Thyroid gland (tissue), 4 donors: ENCODE measurements at regions not wholly inside any gene's neighbourhood (a gene's known extent, or its start where the extent isn't known, plus 50 kb on each side); places are given as distances from the start of the nearest gene placed in this dataset.

ENCODE experiments used
- DNase-seq, 2 donors: peaks; one replicate each; pipeline ENCODE4 v3.0.0-alpha.2; 2019
- H3K27ac ChIP-seq, 3 donors: fragments of 200-600 bp; sonication (generic); 1 replicate in 2 of 3; 2 replicates in 1 of 3; pipeline ENCODE4 v1.5.1; 2016 to 2019; ENCODE audit warnings: mild to moderate bottlenecking in 1 of 3, moderate library complexity in 1 of 3
- H3K27me3 ChIP-seq: fragments of 200-600 bp; sonication (generic); one replicate; pipeline ENCODE4 v1.5.1; 2019
- H3K36me3 ChIP-seq, 2 donors: fragments of 200-600 bp; sonication (generic); one replicate each; pipeline ENCODE4 v1.5.1; 2016 to 2019
- H3K4me1 ChIP-seq, 2 donors: fragments of 200-600 bp; sonication (generic); one replicate each; pipeline ENCODE4 v1.5.1; 2017 to 2019
- H3K4me3 ChIP-seq, 3 donors: fragments of 200-600 bp; sonication (generic); replicated peaks in 1 of 3; 1 replicate in 2 of 3; 2 replicates in 1 of 3; pipeline ENCODE4 v1.5.1; 2016; ENCODE audit warnings: mild to moderate bottlenecking in 1 of 3
- H3K9me3 ChIP-seq: fragments of 200-600 bp; sonication (generic); one replicate; pipeline ENCODE4 v1.5.1; 2017
- CTCF ChIP-seq, 6 experiments: fragments of 200-600 bp in 3 of 6; fragments of 450-650 bp in 3 of 6; sonication (generic) in 3 of 6; IDR thresholded peaks; one replicate each; pipeline ENCODE4 v1.5.1; 2016 to 2019; ENCODE audit warnings: antibody characterized with exemption in 6 of 6, mild to moderate bottlenecking in 2 of 6, inconsistent platforms in 1 of 6, moderate library complexity in 1 of 6
- POLR2A ChIP-seq, 2 donors: fragments of 450-650 bp; IDR thresholded peaks; one replicate each; pipeline ENCODE4 v1.6.1; 2017; ENCODE audit warnings: antibody characterized with exemption in 2 of 2, mild to moderate bottlenecking in 2 of 2, moderate library complexity in 1 of 2
- WGBS, 2 donors: methylation state at CpG; one replicate each; pipeline ENCODE4 v1.1.5; 2017; 5-methylcytosine and 5-hydroxymethylcytosine counted together
- intact Hi-C: fragments of 100-400 bp; cut with DNase I; formaldehyde crosslinking; loops from one replicate; pipeline ENCODE4 v1.15.1; 2023

DNA sequence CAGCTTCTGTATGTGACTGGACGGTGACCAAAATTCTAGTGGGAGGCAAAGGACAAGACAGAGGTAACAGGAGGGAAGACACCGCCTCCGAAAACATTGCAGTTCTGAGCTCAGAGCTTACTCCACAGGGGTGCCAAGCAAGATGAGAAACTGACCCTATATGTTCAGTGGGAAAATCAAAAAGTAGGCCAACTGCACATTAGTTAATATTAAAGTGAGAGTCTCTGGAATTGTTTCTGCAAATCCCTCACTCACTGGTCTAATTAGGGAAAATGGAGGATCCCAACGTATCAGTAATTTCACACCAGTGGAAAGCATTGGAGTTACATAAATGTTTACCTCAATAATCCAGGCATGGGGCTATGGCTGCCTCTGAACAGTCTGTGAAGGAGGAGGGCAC is 313.3 kb upstream of the KCNH8 start:
- no peaks in the 10 kb centered on the region for H3K36me3 ChIP-seq
- TF ChIP-seq CTCF (IDR thresholded peaks at IDR 0.05) (no peak), POLR2A (IDR thresholded peaks at IDR 0.05) (no peak)
- H3K27me3 ChIP-seq: no peaks in the 10 kb centered on the region
- no peaks in the 10 kb centered on the region for H3K9me3 ChIP-seq
- no peaks in the 10 kb centered on the region for H3K4me1 ChIP-seq
- 89 to 93% methylated on average over 4 of the region's 4 CpGs for WGBS, 2 donors
- intact Hi-C loops: no loop called here
- H3K4me3 ChIP-seq: no peak overlapping the region
- no peak overlapping the region for H3K27ac ChIP-seq
- DNase-seq: no peak

DNA sequence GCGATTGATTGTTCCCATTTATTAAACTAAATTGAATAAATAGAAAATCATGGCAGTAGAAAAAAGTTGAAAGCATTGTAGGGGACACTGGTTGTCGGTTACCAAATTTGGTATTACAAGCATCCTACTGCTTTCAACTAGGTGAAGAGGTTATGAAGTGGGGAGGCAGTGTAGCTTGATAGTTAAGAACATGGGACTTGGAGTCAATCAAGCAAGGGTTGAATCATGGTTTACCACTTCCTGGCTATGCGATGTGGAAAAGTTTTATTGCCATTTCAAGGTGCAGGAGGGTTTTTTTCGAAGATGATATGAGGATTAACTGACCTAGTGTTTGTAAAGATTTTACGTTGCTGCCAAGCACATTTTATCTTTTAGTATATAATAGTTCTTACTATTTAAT is 318.2 kb upstream of the KCNH8 start:
- Histone ChIP-seq H3K36me3 (no peaks in the 10 kb centered on the region), H3K4me1 (no peaks in the 10 kb centered on the region), H3K27ac (no peak overlapping the region), H3K4me3 (no peak overlapping the region), H3K27me3 (no peaks in the 10 kb centered on the region), H3K9me3 (no peaks in the 10 kb centered on the region)
- WGBS, 2 donors: 85 to 87% methylated on average over 5 of the region's 5 CpGs
- intact Hi-C loops: no loop called here
- DNase-seq: no peak
- TF ChIP-seq POLR2A (IDR thresholded peaks at IDR 0.05) (no peak), CTCF (IDR thresholded peaks at IDR 0.05) (no peak)

DNA sequence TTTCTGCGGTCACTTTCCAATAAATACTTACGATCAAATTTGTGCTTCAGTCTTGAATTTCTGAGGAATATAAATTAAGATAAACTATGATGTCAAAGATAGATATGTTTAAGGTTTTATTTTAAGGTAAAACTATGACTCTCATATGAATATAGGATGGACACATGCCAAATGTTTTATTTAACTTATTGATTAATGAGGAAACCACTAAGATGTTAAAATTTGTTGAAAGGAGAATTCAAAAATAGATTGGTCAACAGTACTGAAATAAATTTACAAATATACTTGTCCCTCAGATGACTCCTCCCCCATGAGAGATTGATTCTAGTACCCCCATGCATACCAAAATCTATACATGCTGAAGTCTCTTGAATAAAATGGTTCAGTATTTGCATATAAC is 319.7 kb upstream of the KCNH8 start:
- H3K27ac ChIP-seq: no peak overlapping the region
- no peak for DNase-seq
- 96 to 99% methylated on average over 2 of the region's 2 CpGs for WGBS, 2 donors
- no peaks in the 10 kb centered on the region for H3K27me3 ChIP-seq
- TF ChIP-seq POLR2A (IDR thresholded peaks at IDR 0.05) (no peak), CTCF (IDR thresholded peaks at IDR 0.05) (no peak)
- no peaks in the 10 kb centered on the region for H3K36me3 ChIP-seq
- H3K4me1 ChIP-seq: no peaks in the 10 kb centered on the region
- H3K4me3 ChIP-seq: no peak overlapping the region
- intact Hi-C loops: no loop called here
- H3K9me3 ChIP-seq: no peaks in the 10 kb centered on the region

- no peaks in the 10 kb centered on the region for H3K27me3 ChIP-seq
- intact Hi-C loops: no loop called here
- no peaks in the 10 kb centered on the region for H3K9me3 ChIP-seq
- no peak overlapping the region for H3K4me3 ChIP-seq
- no peak for DNase-seq
- no peak overlapping the region for H3K27ac ChIP-seq
- no peaks in the 10 kb centered on the region for H3K4me1 ChIP-seq
- H3K36me3 ChIP-seq: no peaks in the 10 kb centered on the region
- TF ChIP-seq POLR2A (IDR thresholded peaks at IDR 0.05): no peak
- TF ChIP-seq CTCF (IDR thresholded peaks at IDR 0.05): no peak
- 85 to 86% methylated on average over 3 of the region's 3 CpGs for WGBS, 2 donors
Observed at GRCh38 chr3:18827664-18828063, 320.6 kb upstream of the KCNH8 start.

DNA sequence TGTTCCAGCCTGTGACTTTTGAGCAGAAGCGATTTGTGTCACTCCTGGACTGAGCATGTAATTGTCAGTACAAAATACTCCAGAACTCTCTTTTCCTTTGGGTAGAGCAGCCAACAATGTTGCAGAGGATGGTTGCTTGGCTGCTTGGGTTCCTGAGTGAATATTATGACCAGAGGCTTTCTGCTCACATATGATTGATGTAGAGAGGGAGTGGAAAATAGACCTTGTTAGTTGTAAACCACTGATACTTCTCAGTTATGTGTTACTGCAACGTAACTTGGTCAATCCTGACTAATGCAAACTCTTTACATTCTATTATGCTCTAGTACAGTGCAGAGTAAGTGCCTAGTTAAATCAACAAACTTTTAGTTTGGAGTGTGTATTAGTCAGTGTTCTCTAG is 322.6 kb upstream of the KCNH8 start:
- TF ChIP-seq POLR2A (IDR thresholded peaks at IDR 0.05): no peak
- no peak for TF ChIP-seq CTCF (IDR thresholded peaks at IDR 0.05)
- intact Hi-C loops: no loop called here
- 89 to 93% methylated on average over 2 of the region's 2 CpGs for WGBS, 2 donors

More for the DNA sequence above, 322.6 kb upstream of the KCNH8 start:
- H3K27me3 ChIP-seq: no peaks in the 10 kb centered on the region
- no peak overlapping the region for H3K4me3 ChIP-seq
- H3K9me3 ChIP-seq: no peaks in the 10 kb centered on the region
- no peaks in the 10 kb centered on the region for H3K36me3 ChIP-seq
- H3K4me1 ChIP-seq: no peaks in the 10 kb centered on the region
- no peak for DNase-seq
- H3K27ac ChIP-seq: no peak overlapping the region
